ENCODE measurements at regions not wholly inside any gene's neighbourhood (a gene's known extent, or its start where the extent isn't known, plus 50 kb on each side); places are given as distances from the start of the nearest gene placed in this dataset.

- TF ChIP-seq CTCF (IDR thresholded peaks at IDR 0.05; ENCODE audit: low read length): no peak
- no peak for TF ChIP-seq EZH2 (optimal IDR thresholded peaks at IDR 0.05; ENCODE audit: low read depth, low read length)
Measured at GRCh38 chr5:115022303-115022702, 147.4 kb downstream of the TRIM36 start.
